ENCODE measurements at regions not wholly inside any gene's neighbourhood (a gene's known extent, or its start where the extent isn't known, plus 50 kb on each side); places are given as distances from the start of the nearest gene placed in this dataset.

DNA sequence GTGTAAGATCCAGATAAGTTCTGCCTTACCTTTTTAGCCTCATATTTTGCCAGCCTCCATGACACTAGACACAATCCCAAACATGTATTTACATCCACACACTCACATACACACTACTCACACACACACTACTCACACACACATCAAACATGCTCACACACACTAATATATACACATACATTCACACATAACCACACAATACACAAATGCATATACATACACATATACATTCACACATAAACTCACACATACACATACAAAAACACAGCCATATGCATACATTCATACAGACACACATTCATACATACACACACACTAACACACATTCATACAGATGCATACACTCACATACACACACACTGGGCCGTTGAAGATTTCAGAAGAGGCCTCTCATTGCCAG, 109.5 kb downstream of the MAIP1 start:
- TF ChIP-seq, protein P1, sequence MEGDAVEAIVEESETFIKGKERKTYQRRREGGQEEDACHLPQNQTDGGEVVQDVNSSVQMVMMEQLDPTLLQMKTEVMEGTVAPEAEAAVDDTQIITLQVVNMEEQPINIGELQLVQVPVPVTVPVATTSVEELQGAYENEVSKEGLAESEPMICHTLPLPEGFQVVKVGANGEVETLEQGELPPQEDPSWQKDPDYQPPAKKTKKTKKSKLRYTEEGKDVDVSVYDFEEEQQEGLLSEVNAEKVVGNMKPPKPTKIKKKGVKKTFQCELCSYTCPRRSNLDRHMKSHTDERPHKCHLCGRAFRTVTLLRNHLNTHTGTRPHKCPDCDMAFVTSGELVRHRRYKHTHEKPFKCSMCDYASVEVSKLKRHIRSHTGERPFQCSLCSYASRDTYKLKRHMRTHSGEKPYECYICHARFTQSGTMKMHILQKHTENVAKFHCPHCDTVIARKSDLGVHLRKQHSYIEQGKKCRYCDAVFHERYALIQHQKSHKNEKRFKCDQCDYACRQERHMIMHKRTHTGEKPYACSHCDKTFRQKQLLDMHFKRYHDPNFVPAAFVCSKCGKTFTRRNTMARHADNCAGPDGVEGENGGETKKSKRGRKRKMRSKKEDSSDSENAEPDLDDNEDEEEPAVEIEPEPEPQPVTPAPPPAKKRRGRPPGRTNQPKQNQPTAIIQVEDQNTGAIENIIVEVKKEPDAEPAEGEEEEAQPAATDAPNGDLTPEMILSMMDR (conservative IDR thresholded peaks at IDR 0.05; ENCODE audit: low read depth in 2 of 2), result no peak
- TF ChIP-seq POLR2AphosphoS5 (IDR thresholded peaks at IDR 0.05; ENCODE audit: low read depth) (no peak), EZH2 (IDR thresholded peaks at IDR 0.05; ENCODE audit: low read depth, unreplicated experiment) (no peak), ZNF114 (CRISPR knock-in tag; IDR thresholded peaks at IDR 0.05) (no peak), STAT1 (IDR thresholded peaks at IDR 0.05; ENCODE audit: unreplicated experiment) (no peak), CREB1 (CRISPR knock-in tag; IDR thresholded peaks at IDR 0.05; ENCODE audit: low read depth) (no peak), NANOG (IDR thresholded peaks at IDR 0.05; ENCODE audit: borderline replicate concordance) (no peak), JUNB (IDR thresholded peaks at IDR 0.05; ENCODE audit: unreplicated experiment) (no peak), ZNF331 (CRISPR knock-in tag; IDR thresholded peaks at IDR 0.05; ENCODE audit: low read depth) (no peak), EZH2phosphoT487 (IDR thresholded peaks at IDR 0.05; ENCODE audit: unreplicated experiment) (no peak)
- TF ChIP-seq, protein P2, sequence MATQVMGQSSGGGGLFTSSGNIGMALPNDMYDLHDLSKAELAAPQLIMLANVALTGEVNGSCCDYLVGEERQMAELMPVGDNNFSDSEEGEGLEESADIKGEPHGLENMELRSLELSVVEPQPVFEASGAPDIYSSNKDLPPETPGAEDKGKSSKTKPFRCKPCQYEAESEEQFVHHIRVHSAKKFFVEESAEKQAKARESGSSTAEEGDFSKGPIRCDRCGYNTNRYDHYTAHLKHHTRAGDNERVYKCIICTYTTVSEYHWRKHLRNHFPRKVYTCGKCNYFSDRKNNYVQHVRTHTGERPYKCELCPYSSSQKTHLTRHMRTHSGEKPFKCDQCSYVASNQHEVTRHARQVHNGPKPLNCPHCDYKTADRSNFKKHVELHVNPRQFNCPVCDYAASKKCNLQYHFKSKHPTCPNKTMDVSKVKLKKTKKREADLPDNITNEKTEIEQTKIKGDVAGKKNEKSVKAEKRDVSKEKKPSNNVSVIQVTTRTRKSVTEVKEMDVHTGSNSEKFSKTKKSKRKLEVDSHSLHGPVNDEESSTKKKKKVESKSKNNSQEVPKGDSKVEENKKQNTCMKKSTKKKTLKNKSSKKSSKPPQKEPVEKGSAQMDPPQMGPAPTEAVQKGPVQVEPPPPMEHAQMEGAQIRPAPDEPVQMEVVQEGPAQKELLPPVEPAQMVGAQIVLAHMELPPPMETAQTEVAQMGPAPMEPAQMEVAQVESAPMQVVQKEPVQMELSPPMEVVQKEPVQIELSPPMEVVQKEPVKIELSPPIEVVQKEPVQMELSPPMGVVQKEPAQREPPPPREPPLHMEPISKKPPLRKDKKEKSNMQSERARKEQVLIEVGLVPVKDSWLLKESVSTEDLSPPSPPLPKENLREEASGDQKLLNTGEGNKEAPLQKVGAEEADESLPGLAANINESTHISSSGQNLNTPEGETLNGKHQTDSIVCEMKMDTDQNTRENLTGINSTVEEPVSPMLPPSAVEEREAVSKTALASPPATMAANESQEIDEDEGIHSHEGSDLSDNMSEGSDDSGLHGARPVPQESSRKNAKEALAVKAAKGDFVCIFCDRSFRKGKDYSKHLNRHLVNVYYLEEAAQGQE (IDR thresholded peaks at IDR 0.05; ENCODE audit: unreplicated experiment), result no peak
- TF ChIP-seq, protein P3, sequence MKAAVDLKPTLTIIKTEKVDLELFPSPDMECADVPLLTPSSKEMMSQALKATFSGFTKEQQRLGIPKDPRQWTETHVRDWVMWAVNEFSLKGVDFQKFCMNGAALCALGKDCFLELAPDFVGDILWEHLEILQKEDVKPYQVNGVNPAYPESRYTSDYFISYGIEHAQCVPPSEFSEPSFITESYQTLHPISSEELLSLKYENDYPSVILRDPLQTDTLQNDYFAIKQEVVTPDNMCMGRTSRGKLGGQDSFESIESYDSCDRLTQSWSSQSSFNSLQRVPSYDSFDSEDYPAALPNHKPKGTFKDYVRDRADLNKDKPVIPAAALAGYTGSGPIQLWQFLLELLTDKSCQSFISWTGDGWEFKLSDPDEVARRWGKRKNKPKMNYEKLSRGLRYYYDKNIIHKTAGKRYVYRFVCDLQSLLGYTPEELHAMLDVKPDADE (IDR thresholded peaks at IDR 0.05), result no peak
- TF ChIP-seq, protein P4, sequence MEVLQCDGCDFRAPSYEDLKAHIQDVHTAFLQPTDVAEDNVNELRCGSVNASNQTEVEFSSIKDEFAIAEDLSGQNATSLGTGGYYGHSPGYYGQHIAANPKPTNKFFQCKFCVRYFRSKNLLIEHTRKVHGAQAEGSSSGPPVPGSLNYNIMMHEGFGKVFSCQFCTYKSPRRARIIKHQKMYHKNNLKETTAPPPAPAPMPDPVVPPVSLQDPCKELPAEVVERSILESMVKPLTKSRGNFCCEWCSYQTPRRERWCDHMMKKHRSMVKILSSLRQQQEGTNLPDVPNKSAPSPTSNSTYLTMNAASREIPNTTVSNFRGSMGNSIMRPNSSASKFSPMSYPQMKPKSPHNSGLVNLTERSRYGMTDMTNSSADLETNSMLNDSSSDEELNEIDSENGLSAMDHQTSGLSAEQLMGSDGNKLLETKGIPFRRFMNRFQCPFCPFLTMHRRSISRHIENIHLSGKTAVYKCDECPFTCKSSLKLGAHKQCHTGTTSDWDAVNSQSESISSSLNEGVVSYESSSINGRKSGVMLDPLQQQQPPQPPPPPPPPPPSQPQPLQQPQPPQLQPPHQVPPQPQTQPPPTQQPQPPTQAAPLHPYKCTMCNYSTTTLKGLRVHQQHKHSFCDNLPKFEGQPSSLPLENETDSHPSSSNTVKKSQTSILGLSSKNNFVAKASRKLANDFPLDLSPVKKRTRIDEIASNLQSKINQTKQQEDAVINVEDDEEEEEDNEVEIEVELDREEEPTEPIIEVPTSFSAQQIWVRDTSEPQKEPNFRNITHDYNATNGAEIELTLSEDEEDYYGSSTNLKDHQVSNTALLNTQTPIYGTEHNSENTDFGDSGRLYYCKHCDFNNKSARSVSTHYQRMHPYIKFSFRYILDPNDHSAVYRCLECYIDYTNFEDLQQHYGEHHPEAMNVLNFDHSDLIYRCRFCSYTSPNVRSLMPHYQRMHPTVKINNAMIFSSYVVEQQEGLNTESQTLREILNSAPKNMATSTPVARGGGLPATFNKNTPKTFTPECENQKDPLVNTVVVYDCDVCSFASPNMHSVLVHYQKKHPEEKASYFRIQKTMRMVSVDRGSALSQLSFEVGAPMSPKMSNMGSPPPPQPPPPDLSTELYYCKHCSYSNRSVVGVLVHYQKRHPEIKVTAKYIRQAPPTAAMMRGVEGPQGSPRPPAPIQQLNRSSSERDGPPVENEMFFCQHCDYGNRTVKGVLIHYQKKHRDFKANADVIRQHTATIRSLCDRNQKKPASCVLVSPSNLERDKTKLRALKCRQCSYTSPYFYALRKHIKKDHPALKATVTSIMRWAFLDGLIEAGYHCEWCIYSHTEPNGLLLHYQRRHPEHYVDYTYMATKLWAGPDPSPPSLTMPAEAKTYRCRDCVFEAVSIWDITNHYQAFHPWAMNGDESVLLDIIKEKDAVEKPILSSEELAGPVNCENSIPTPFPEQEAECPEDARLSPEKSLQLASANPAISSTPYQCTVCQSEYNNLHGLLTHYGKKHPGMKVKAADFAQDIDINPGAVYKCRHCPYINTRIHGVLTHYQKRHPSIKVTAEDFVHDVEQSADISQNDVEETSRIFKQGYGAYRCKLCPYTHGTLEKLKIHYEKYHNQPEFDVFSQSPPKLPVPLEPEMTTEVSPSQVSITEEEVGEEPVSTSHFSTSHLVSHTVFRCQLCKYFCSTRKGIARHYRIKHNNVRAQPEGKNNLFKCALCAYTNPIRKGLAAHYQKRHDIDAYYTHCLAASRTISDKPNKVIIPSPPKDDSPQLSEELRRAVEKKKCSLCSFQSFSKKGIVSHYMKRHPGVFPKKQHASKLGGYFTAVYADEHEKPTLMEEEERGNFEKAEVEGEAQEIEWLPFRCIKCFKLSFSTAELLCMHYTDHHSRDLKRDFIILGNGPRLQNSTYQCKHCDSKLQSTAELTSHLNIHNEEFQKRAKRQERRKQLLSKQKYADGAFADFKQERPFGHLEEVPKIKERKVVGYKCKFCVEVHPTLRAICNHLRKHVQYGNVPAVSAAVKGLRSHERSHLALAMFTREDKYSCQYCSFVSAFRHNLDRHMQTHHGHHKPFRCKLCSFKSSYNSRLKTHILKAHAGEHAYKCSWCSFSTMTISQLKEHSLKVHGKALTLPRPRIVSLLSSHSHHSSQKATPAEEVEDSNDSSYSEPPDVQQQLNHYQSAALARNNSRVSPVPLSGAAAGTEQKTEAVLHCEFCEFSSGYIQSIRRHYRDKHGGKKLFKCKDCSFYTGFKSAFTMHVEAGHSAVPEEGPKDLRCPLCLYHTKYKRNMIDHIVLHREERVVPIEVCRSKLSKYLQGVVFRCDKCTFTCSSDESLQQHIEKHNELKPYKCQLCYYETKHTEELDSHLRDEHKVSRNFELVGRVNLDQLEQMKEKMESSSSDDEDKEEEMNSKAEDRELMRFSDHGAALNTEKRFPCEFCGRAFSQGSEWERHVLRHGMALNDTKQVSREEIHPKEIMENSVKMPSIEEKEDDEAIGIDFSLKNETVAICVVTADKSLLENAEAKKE (CRISPR knock-in tag; IDR thresholded peaks at IDR 0.05), result no peak

Data from GM23338 (cell line).